Endodermal cell (in vitro differentiated cells): ENCODE measurements at regions not wholly inside any gene's neighbourhood (a gene's known extent, or its start where the extent isn't known, plus 50 kb on each side); places are given as distances from the start of the nearest gene placed in this dataset.

Source experiments
- DNase-seq: peaks from one replicate; pipeline ENCODE4 v3.0.0-alpha.2; 2017
- H3K27ac ChIP-seq: 2 replicates; pipeline ENCODE4 v1.5.1; 2013; ENCODE audit warnings: mild to moderate bottlenecking, low read depth, low read length, moderate library complexity
- H3K27me3 ChIP-seq: 2 replicates; pipeline ENCODE4 v1.6.1; 2013; ENCODE audit warnings: mild to moderate bottlenecking, low read length, moderate library complexity; ENCODE audit not compliant: insufficient read depth, control insufficient read depth, poor library complexity, severe bottlenecking
- H3K36me3 ChIP-seq: 2 replicates; pipeline ENCODE4 v1.7.0; 2013; ENCODE audit warnings: mild to moderate bottlenecking, low read length, moderate library complexity; ENCODE audit not compliant: control insufficient read depth, insufficient read depth
- H3K4me1 ChIP-seq: one replicate; pipeline ENCODE4 v1.7.0; 2013; ENCODE audit warnings: low read length; ENCODE audit not compliant: control insufficient read depth, insufficient read depth
- H3K4me3 ChIP-seq: 2 replicates; pipeline ENCODE4 v1.5.1; 2013; ENCODE audit warnings: mild to moderate bottlenecking, low read length, moderate library complexity
- H3K9ac ChIP-seq: 2 replicates; pipeline ENCODE4 v1.6.1; 2013; ENCODE audit warnings: mild to moderate bottlenecking, low read length, moderate library complexity; ENCODE audit not compliant: poor library complexity, severe bottlenecking; ENCODE audit errors: extremely low read depth
- H3K9me3 ChIP-seq: 2 replicates; pipeline ENCODE4 v1.6.1; 2013; ENCODE audit warnings: mild to moderate bottlenecking, low read length, moderate library complexity; ENCODE audit not compliant: control insufficient read depth
- H3K27ac Mint-ChIP-seq: 2 replicates; pipeline ENCODE4 v1.8.0; 2020; ENCODE audit warnings: mixed read lengths
- H3K27me3 Mint-ChIP-seq: 2 replicates; pipeline ENCODE4 v1.8.0; 2021; ENCODE audit warnings: mild to moderate bottlenecking, mixed read lengths; ENCODE audit not compliant: insufficient read depth
- H3K36me3 Mint-ChIP-seq: 2 replicates; pipeline ENCODE4 v1.8.0; 2020; ENCODE audit warnings: low read depth, mixed read lengths
- H3K4me1 Mint-ChIP-seq: 2 replicates; pipeline ENCODE4 v1.8.0; 2020; ENCODE audit warnings: mixed read lengths
- H3K4me3 Mint-ChIP-seq: 2 replicates; pipeline ENCODE4 v1.8.0; 2020; ENCODE audit warnings: mild to moderate bottlenecking, moderate library complexity, mixed read lengths
- H3K9me3 Mint-ChIP-seq: 2 replicates; pipeline ENCODE4 v1.8.0; 2020; ENCODE audit warnings: mild to moderate bottlenecking, mixed read lengths
- WGBS, 2 experiments: methylation state at CpG; one replicate each; pipeline versions ENCODE4 v1.1.5 to v1.1.7; 2013; ENCODE audit warnings: missing lambda C conversion rate in 2 of 2, mixed read lengths in 1 of 2; ENCODE audit not compliant: insufficient coverage in 1 of 2, insufficient read length in 1 of 2; 5-methylcytosine and 5-hydroxymethylcytosine counted together
- TF ChIP-seq, protein P1 (sequence below): fragments of 200-600 bp; sonication (generic); conservative IDR thresholded peaks from 2 replicates; pipeline ENCODE4 v1.5.0; 2021; ENCODE audit warnings: antibody characterized with exemption, mild to moderate bottlenecking

DNA sequence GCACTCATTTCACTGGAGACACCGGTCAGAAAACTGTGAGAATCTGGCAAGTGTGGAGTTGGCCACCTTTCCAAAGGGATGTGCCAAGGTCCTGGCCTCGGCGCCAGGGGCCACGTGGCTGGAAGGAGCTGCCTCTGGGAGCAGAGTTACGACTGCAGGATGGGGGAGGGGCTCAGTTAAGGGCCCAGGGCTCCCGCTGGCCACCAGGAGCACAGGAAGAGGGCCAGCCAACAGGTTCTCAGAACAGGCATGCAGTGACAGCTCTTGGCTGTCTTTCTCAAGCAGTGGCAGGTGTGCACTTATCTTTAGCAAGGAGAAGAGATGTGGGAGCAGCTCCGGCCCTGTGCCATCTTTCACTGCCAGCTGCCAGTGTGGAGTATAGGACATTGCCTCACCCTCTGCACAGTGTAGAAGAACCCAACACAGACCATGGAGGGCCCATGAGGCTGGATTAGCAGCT lies 115.9 kb upstream of the RBPJ start:
- 70 to 84% methylated on average over 4 to 7 of the region's 7 CpGs for WGBS, 2 experiments
- Histone ChIP-seq H3K9ac (no peak overlapping the region), H3K4me3 (no peak overlapping the region), H3K4me1 (no peaks in the 10 kb centered on the region), H3K27ac (no peak overlapping the region), H3K9me3 (no peaks in the 10 kb centered on the region), H3K27me3 (peaks cover 17% of the 10 kb centered on the region), H3K36me3 (no peaks in the 10 kb centered on the region)
- Mint-ChIP-seq H3K9me3 (no peaks in the 10 kb centered on the region), H3K27ac (no peak overlapping the region), H3K27me3 (peaks cover 33% of the 10 kb centered on the region), H3K4me3 (no peak overlapping the region), H3K36me3 (no peaks in the 10 kb centered on the region), H3K4me1 (peaks cover 6% of the 10 kb centered on the region)
- TF ChIP-seq, protein P1, sequence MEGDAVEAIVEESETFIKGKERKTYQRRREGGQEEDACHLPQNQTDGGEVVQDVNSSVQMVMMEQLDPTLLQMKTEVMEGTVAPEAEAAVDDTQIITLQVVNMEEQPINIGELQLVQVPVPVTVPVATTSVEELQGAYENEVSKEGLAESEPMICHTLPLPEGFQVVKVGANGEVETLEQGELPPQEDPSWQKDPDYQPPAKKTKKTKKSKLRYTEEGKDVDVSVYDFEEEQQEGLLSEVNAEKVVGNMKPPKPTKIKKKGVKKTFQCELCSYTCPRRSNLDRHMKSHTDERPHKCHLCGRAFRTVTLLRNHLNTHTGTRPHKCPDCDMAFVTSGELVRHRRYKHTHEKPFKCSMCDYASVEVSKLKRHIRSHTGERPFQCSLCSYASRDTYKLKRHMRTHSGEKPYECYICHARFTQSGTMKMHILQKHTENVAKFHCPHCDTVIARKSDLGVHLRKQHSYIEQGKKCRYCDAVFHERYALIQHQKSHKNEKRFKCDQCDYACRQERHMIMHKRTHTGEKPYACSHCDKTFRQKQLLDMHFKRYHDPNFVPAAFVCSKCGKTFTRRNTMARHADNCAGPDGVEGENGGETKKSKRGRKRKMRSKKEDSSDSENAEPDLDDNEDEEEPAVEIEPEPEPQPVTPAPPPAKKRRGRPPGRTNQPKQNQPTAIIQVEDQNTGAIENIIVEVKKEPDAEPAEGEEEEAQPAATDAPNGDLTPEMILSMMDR, result peak; percentile 11
- peak; percentile 68 for DNase-seq

DNA sequence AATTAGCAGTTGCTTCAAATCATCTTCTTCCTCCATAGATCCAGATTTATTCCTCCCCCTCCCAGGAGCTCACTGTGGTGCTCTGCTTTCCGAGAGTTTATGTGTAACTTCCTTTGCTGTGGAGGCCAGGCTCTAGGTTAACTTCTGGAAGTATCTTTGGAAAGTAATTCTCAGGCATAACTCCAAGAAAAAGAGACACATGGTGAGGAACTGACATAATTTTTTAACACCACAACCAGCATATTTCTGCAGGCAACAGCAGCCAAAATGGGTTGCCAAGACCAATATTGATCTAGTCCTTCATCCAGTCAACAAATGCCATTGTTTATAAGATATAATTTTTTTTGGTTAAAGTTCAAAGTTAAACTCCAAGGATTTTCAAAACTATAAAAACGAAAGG lies 114.5 kb upstream of the RBPJ start:
- H3K27me3 ChIP-seq, result peaks cover 11% of the 10 kb centered on the region
- peaks cover 2% of the 10 kb centered on the region for H3K4me1 Mint-ChIP-seq

DNA sequence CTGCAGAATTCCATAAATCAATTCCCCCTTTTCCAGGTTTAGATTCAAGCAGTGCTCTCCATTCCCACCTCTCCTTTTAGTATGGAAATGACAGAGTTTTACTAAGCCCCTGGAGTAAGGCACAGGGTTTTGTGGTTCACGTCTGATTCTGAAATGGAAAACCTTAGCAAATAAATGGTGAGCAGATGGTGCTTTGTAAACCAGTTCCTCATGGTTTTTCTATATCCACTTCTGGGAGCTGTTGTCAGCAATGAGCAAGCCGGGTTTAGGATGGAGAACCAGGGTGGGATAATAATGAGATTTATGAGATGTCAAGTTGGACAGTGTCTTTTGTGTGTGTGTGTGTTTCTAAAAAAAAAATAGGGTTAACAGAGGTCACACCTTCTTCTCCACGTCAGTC lies 113.8 kb upstream of the RBPJ start:
- DNase-seq, result no peak
- peaks cover 5% of the 10 kb centered on the region for H3K27me3 ChIP-seq
- no peak overlapping the region for H3K4me3 Mint-ChIP-seq
- peaks cover 28% of the 10 kb centered on the region for H3K27me3 Mint-ChIP-seq
- TF ChIP-seq, protein P1, result no peak
- H3K4me1 Mint-ChIP-seq, result no peaks in the 10 kb centered on the region
- H3K27ac Mint-ChIP-seq, result no peak overlapping the region
- no peak overlapping the region for H3K4me3 ChIP-seq
- no peaks in the 10 kb centered on the region for H3K9me3 Mint-ChIP-seq
- H3K36me3 Mint-ChIP-seq, result no peaks in the 10 kb centered on the region
- WGBS, 2 experiments, result 84 to 85% methylated on average over 2 to 3 of the region's 3 CpGs
- no peak overlapping the region for H3K27ac ChIP-seq
- H3K9me3 ChIP-seq, result no peaks in the 10 kb centered on the region
- H3K36me3 ChIP-seq, result no peaks in the 10 kb centered on the region
- H3K4me1 ChIP-seq, result no peaks in the 10 kb centered on the region
- H3K9ac ChIP-seq, result no peak overlapping the region

More for the DNA sequence above, 114.5 kb upstream of the RBPJ start:
- Mint-ChIP-seq H3K36me3 (no peaks in the 10 kb centered on the region), H3K4me3 (no peak overlapping the region), H3K27ac (no peak overlapping the region), H3K27me3 (peaks cover 34% of the 10 kb centered on the region), H3K9me3 (no peaks in the 10 kb centered on the region)
- Histone ChIP-seq H3K36me3 (no peaks in the 10 kb centered on the region), H3K4me1 (no peaks in the 10 kb centered on the region), H3K27ac (no peak overlapping the region), H3K9ac (no peak overlapping the region), H3K9me3 (no peaks in the 10 kb centered on the region), H3K4me3 (no peak overlapping the region)
- 82% methylated on average over 2 of the region's 2 CpGs; no CpG with 5 or more reads in 1 of the 2 experiments for WGBS, 2 experiments
- no peak for DNase-seq
- TF ChIP-seq, protein P1, result no peak
